ENCODE measurements at regions not wholly inside any gene's neighbourhood (a gene's known extent, or its start where the extent isn't known, plus 50 kb on each side); places are given as distances from the start of the nearest gene placed in this dataset.

DNA sequence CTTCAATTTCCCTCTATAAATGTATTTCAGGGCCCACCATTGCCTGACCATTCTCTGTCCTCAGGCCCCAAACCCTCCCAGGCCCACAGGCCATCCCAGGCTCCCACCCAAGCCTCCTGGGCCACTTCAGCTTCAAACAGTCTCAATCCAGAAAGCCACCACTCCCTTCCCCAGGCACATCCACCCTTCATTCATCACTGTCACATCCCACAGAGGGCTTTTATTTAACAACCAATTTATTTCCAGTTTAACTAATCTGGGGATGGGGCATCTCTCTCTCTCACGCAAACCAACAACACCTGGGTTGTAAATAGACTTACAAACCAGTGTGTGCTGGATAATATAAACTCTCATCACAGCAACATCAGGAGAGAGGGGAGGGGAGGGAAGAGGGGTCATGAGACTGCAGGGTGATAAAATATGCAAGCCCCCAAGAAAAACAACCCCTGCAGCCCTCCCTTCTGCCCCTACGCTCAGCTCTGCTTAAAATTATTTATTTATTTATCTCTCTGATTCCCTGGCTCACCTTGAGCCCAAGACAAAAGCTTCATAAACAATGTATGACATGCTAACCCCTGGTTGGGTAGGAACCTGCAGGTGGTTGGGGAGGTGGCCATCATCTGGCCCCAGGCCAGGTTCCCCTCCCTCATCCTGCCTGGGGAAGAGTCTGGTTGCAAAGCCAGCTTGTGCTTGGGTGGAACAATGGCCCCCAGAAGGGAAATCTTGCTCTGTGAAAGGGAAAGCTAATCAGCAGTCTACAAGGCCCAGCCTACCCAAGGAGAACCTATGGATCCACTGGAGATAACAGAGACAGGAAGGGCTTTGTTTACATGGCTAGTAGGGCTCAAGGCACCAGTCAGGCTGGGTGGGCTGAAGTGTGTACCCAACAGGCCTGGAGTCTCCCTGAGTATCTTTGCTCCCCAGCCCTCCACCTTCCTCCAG is 359.2 kb downstream of the BUD13 start:
- no peak for TF ChIP-seq POLR2AphosphoS5 (IDR thresholded peaks at IDR 0.05; ENCODE audit: low read depth)
- TF ChIP-seq, protein P1, sequence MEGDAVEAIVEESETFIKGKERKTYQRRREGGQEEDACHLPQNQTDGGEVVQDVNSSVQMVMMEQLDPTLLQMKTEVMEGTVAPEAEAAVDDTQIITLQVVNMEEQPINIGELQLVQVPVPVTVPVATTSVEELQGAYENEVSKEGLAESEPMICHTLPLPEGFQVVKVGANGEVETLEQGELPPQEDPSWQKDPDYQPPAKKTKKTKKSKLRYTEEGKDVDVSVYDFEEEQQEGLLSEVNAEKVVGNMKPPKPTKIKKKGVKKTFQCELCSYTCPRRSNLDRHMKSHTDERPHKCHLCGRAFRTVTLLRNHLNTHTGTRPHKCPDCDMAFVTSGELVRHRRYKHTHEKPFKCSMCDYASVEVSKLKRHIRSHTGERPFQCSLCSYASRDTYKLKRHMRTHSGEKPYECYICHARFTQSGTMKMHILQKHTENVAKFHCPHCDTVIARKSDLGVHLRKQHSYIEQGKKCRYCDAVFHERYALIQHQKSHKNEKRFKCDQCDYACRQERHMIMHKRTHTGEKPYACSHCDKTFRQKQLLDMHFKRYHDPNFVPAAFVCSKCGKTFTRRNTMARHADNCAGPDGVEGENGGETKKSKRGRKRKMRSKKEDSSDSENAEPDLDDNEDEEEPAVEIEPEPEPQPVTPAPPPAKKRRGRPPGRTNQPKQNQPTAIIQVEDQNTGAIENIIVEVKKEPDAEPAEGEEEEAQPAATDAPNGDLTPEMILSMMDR (conservative IDR thresholded peaks at IDR 0.05; ENCODE audit: low read depth in 2 of 2), result no peak
